ENCODE measurements at regions not wholly inside any gene's neighbourhood (a gene's known extent, or its start where the extent isn't known, plus 50 kb on each side); places are given as distances from the start of the nearest gene placed in this dataset.

- TF ChIP-seq EZH2 (IDR thresholded peaks at IDR 0.05; ENCODE audit: low read depth, low read length, severe bottlenecking), result no peak
- no peak for TF ChIP-seq JUN (IDR thresholded peaks at IDR 0.05; ENCODE audit: low read depth, low read length)
- TF ChIP-seq CEBPB (IDR thresholded peaks at IDR 0.05; ENCODE audit: low read depth, low read length), result no peak
Measured at GRCh38 chr7:29639386-29639785, 75.8 kb downstream of the PRR15 start.
